DMS79 treated with DMSO at 0.1 percent for 48 hours (cell line): ENCODE measurements at regions not wholly inside any gene's neighbourhood (a gene's known extent, or its start where the extent isn't known, plus 50 kb on each side); places are given as distances from the start of the nearest gene placed in this dataset.

Source experiments
- DNase-seq: peaks from one replicate; lab custom pipeline; 2025; lab: John Stamatoyannopoulos, UW

GRCh38 chr9:78788101-78788500, 491.2 kb downstream of the PSAT1 start:
- DNase-seq = no peak

- no peak for DNase-seq
Measured at GRCh38 chr9:78791779-78792178, 494.9 kb downstream of the PSAT1 start.

GRCh38 chr9:78792745-78793144, 495.8 kb downstream of the PSAT1 start:
- no peak for DNase-seq

- no peak for DNase-seq
Measured at GRCh38 chr9:78805771-78806170, 508.8 kb downstream of the PSAT1 start.

GRCh38 chr9:78806492-78807160, 509.7 kb downstream of the PSAT1 start:
- no peak for DNase-seq

GRCh38 chr9:78807286-78807685, 510.4 kb downstream of the PSAT1 start:
- no peak for DNase-seq

GRCh38 chr9:78808048-78808447, 511.1 kb downstream of the PSAT1 start:
- DNase-seq = no peak

GRCh38 chr9:78811622-78812276, 514.8 kb downstream of the PSAT1 start:
- no peak for DNase-seq

- DNase-seq = no peak
Measured at GRCh38 chr9:78812665-78813064, 515.7 kb downstream of the PSAT1 start.

GRCh38 chr9:78813602-78814180, 516.8 kb downstream of the PSAT1 start:
- no peak for DNase-seq

GRCh38 chr9:78821126-78821822, 524.3 kb downstream of the PSAT1 start:
- no peak for DNase-seq

GRCh38 chr9:78826527-78826926, 529.6 kb downstream of the PSAT1 start:
- DNase-seq = no peak

- DNase-seq = no peak
Measured at GRCh38 chr9:78828521-78828920, 531.6 kb downstream of the PSAT1 start.

GRCh38 chr9:78830301-78830700, 533.4 kb downstream of the PSAT1 start:
- DNase-seq = no peak

GRCh38 chr9:78831726-78832125, 534.8 kb downstream of the PSAT1 start:
- DNase-seq = no peak

- no peak for DNase-seq
Measured at GRCh38 chr9:78835928-78836450, 539.1 kb downstream of the PSAT1 start.

- DNase-seq = no peak
Measured at GRCh38 chr9:78839252-78839651, 542.3 kb downstream of the PSAT1 start.

- no peak for DNase-seq
Measured at GRCh38 chr9:78848061-78848460, 551.1 kb downstream of the PSAT1 start.

- no peak for DNase-seq
Measured at GRCh38 chr9:78856144-78856543, 559.2 kb downstream of the PSAT1 start.

GRCh38 chr9:78856781-78857180, 559.9 kb downstream of the PSAT1 start:
- DNase-seq = no peak

- no peak for DNase-seq
Measured at GRCh38 chr9:78857373-78858225, 560.7 kb downstream of the PSAT1 start.

GRCh38 chr9:78858266-78858665, 561.3 kb downstream of the PSAT1 start:
- no peak for DNase-seq
